SK-N-SH (cell line): ENCODE measurements at regions not wholly inside any gene's neighbourhood (a gene's known extent, or its start where the extent isn't known, plus 50 kb on each side); places are given as distances from the start of the nearest gene placed in this dataset.

Source experiments
- CTCF ChIA-PET: fragments of 300-600, 350-600 bp; formaldehyde crosslinking; extraction: SDS; loops from one replicate; lab custom pipeline; 2021; lab: Yijun Ruan, JAX
- POLR2A ChIA-PET: fragments of 350-600 bp; sonication (Branson Sonifier 250); formaldehyde crosslinking; extraction: SDS; loops from one replicate; lab custom pipeline; 2020; ENCODE audit warnings: antibody characterized with exemption, inconsistent platforms; lab: Yijun Ruan, JAX
- DNase-seq: peaks from one replicate; pipeline ENCODE4 v3.0.0; 2012
- H2AFZ ChIP-seq: fragments of 200-600 bp; sonication (generic); 2 replicates; pipeline ENCODE4 v1.8.1; 2016; ENCODE audit warnings: antibody characterized with exemption, mild to moderate bottlenecking, low read depth
- H3F3A ChIP-seq: fragments of 200-600 bp; sonication (generic); replicated peaks from 2 replicates; pipeline ENCODE3; 2016; ENCODE audit warnings: antibody characterized with exemption, mild to moderate bottlenecking; ENCODE audit not compliant: insufficient read depth
- H3K27ac ChIP-seq, 2 experiments: fragments of 200-500 bp in 1 of 2; fragments of 200-600 bp in 1 of 2; sonication (Bioruptor generic) in 1 of 2; sonication (generic), shearing (Covaris generic) in 1 of 2; 2 replicates each; pipeline versions ENCODE4 v1.5.1 to v1.6.1; 2014 to 2016; ENCODE audit warnings: low read depth in 2 of 2, inconsistent platforms in 1 of 2, low read length in 1 of 2, mild to moderate bottlenecking in 1 of 2, mixed read lengths in 1 of 2
- H3K27me3 ChIP-seq: fragments of 200-600 bp; sonication (generic), shearing (Covaris generic); 2 replicates; pipeline ENCODE4 v1.6.1; 2016; ENCODE audit warnings: mixed run types; ENCODE audit not compliant: insufficient read depth
- H3K36me3 ChIP-seq, 2 experiments: fragments of 200-500 bp in 1 of 2; fragments of 200-600 bp in 1 of 2; sonication (Bioruptor generic) in 1 of 2; sonication (generic) in 1 of 2; replicated peaks in 1 of 2; 2 replicates each; pipeline versions ENCODE3 to v1.5.1; 2014 to 2016; ENCODE audit warnings: low read length in 1 of 2, mild to moderate bottlenecking in 1 of 2; ENCODE audit not compliant: insufficient read depth in 2 of 2, control insufficient read depth in 1 of 2
- H3K4me1 ChIP-seq, 2 experiments: fragments of 200-500 bp in 1 of 2; fragments of 200-600 bp in 1 of 2; sonication (Bioruptor generic) in 1 of 2; sonication (generic), shearing (Covaris generic) in 1 of 2; 2 replicates each; pipeline versions ENCODE4 v1.5.1 to v1.6.1; 2014 to 2016; ENCODE audit warnings: low read depth in 1 of 2, low read length in 1 of 2, mixed run types in 1 of 2; ENCODE audit not compliant: insufficient read depth in 2 of 2, control insufficient read depth in 1 of 2
- H3K4me2 ChIP-seq: fragments of 200-600 bp; sonication (generic), shearing (Covaris generic); 2 replicates; pipeline ENCODE4 v1.6.1; 2017; ENCODE audit warnings: mixed run types
- H3K4me3 ChIP-seq, 2 experiments: fragments of 200-500 bp in 1 of 2; fragments of 200-600 bp in 1 of 2; sonication (Bioruptor generic) in 1 of 2; sonication (generic), shearing (Covaris generic) in 1 of 2; 2 replicates each; pipeline versions ENCODE4 v1.5.1 to v1.8.1; 2014 to 2016; ENCODE audit warnings: low read depth in 2 of 2, inconsistent platforms in 1 of 2, low read length in 1 of 2, mild to moderate bottlenecking in 1 of 2, mixed read lengths in 1 of 2, moderate library complexity in 1 of 2
- H3K79me2 ChIP-seq: fragments of 200-600 bp; sonication (generic); 2 replicates; pipeline ENCODE4 v1.8.1; 2017; ENCODE audit warnings: mild to moderate bottlenecking; ENCODE audit not compliant: insufficient read depth
- H3K9ac ChIP-seq: fragments of 200-600 bp; sonication (generic); 2 replicates; pipeline ENCODE4 v1.6.1; 2017; ENCODE audit warnings: mixed run types
- H3K9me2 ChIP-seq: fragments of 200-600 bp; sonication (generic); 2 replicates; pipeline ENCODE4 v1.6.1; 2017; ENCODE audit warnings: mixed run types
- H3K9me3 ChIP-seq: fragments of 200-600 bp; sonication (generic); 2 replicates; pipeline ENCODE4 v1.6.1; 2017; ENCODE audit warnings: mixed run types, mild to moderate bottlenecking, moderate library complexity
- H4K20me1 ChIP-seq: fragments of 200-600 bp; sonication (generic); 2 replicates; pipeline ENCODE4 v1.6.1; 2017; ENCODE audit warnings: mild to moderate bottlenecking, mixed run types; ENCODE audit not compliant: insufficient read depth
- CTCF ChIP-seq: fragments of 200-600 bp; sonication (generic); IDR thresholded peaks from 2 replicates; pipeline ENCODE4 v1.6.1; 2017; ENCODE audit warnings: antibody characterized with exemption, mild to moderate bottlenecking, moderate library complexity
- ELF1 ChIP-seq: IDR thresholded peaks from 2 replicates; pipeline ENCODE4 v1.4.0; 2012
- FOSL2 ChIP-seq: IDR thresholded peaks from 2 replicates; pipeline ENCODE4 v1.4.0; 2012; ENCODE audit warnings: low read depth, mild to moderate bottlenecking, moderate library complexity, borderline replicate concordance
- GATA2 ChIP-seq: sonication (generic); formaldehyde crosslinking; IDR thresholded peaks from 2 replicates; pipeline ENCODE4 v1.5.0; 2020; ENCODE audit warnings: mild to moderate bottlenecking, missing genetic modification reagents
- IRF3 ChIP-seq: fragments of 150-350 bp; IDR thresholded peaks from 2 replicates; pipeline ENCODE4 v1.6.1; 2016; ENCODE audit warnings: mild to moderate bottlenecking, low read depth, low read length
- MEF2A ChIP-seq: IDR thresholded peaks from 2 replicates; pipeline ENCODE4 v1.4.0; 2012; ENCODE audit warnings: low read depth, borderline replicate concordance
- NRF1 ChIP-seq: IDR thresholded peaks from 2 replicates; pipeline ENCODE4 v1.6.1; 2012; ENCODE audit warnings: low read depth, mild to moderate bottlenecking, low read length
- RCOR1 ChIP-seq: fragments of 150-350 bp; IDR thresholded peaks from 2 replicates; pipeline ENCODE4 v1.6.1; 2017; ENCODE audit warnings: antibody characterized with exemption, low read length
- RFX5 ChIP-seq: IDR thresholded peaks from 2 replicates; pipeline ENCODE4 v1.6.1; 2012; ENCODE audit warnings: mild to moderate bottlenecking, improper control_type of control experiment, low read length
- TEAD4 ChIP-seq: IDR thresholded peaks from 2 replicates; pipeline ENCODE4 v1.4.0; 2012; ENCODE audit warnings: mild to moderate bottlenecking, borderline replicate concordance; ENCODE audit not compliant: insufficient read depth
- USF2 ChIP-seq: fragments of 150-350 bp; IDR thresholded peaks from 2 replicates; pipeline ENCODE4 v1.6.1; 2017; ENCODE audit warnings: antibody characterized with exemption, low read length, low read depth, borderline replicate concordance
- WGBS: methylation state at CpG from one replicate; pipeline ENCODE4 v1.1.6; 2017; ENCODE audit warnings: low lambda C conversion rate; 5-methylcytosine and 5-hydroxymethylcytosine counted together

GRCh38 chr1:219058891-219059820 is 114.5 kb upstream of the LYPLAL1 start (continued):
- TF ChIP-seq CTCF (no peak), RFX5 (no peak), GATA2 (CRISPR knock-in tag) (no peak), USF2 (no peak), NRF1 (no peak), RCOR1 (no peak), TEAD4 (no peak)

GRCh38 chr1:219060798-219061197 is 112.9 kb upstream of the LYPLAL1 start:
- Histone ChIP-seq H3K36me3 (no peaks in the 10 kb centered on the region), H3K27ac (no peak overlapping the region), H3K9ac (no peak overlapping the region)
- no peak for TF ChIP-seq RCOR1
- TF ChIP-seq MEF2A, result no peak
- TF ChIP-seq IRF3, result no peak
- TF ChIP-seq ELF1, result no peak
- no peak for TF ChIP-seq FOSL2
- TF ChIP-seq, all 33 proteins: peak for 0
- DNase-seq, result no peak
- Histone ChIP-seq H3K79me2 (no peaks in the 10 kb centered on the region), H3K9me2 (no peaks in the 10 kb centered on the region), H3K4me3 (no peak overlapping the region), H3K27me3 (no peaks in the 10 kb centered on the region), H4K20me1 (no peaks in the 10 kb centered on the region), H2AFZ (no peak overlapping the region), H3K9me3 (peaks cover 12% of the 10 kb centered on the region; the same call in 1 of the 2 replicates), H3K4me1 (peaks cover 0 to 2% of the 10 kb centered on the region in 2 experiments; a peak in 1 of 4 replicates), H3F3A (no peaks in the 10 kb centered on the region), H3K4me2 (no peak overlapping the region)
- POLR2A ChIA-PET, result no interaction called here
- whole genome bisulfite sequencing, result 80% methylated on average over 5 of the region's 5 CpGs
- CTCF ChIA-PET, result no interaction called here
